Fibroblast of skin of right quadriceps (primary cell): ENCODE measurements at regions not wholly inside any gene's neighbourhood (a gene's known extent, or its start where the extent isn't known, plus 50 kb on each side); places are given as distances from the start of the nearest gene placed in this dataset.
A peak's percentile ranks its signal among the peaks of the same experiment; 100 is the strongest.

Source experiments
- DNase-seq: peaks from one replicate; pipeline ENCODE4 v3.0.0-alpha.2; 2013

DNA sequence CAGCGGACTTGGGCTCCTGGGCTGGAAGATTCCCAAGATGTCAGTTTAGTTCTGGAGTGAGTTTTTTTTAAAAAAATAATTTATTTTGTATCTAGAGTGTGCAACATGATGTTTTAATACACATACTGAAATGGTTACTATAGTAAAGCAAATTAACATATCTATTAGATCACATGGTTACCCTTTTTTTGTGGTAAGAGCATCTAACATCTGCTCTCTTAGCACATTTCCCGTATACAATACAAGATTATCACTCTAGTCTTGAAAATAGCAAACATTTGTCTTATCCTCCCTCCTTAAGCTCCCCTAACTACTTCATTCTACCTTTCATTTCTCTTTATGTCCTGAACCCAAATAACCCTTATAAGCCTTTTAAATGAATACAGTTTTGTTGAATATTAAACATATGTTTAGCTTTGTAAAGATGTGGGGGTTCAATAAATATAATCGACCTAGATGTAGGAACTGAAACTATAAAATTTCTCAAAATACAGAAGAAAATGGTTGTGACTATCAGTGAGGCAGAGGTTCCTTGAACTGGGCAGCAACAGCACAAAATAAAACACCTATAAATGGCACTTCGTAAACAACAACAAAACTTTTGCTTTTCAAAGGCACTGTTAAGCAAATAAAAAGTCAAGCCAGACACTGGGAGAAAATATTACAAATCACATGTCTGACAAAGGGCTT is 466.6 kb downstream of the FGF9 start:
- DNase-seq, result no peak

DNA sequence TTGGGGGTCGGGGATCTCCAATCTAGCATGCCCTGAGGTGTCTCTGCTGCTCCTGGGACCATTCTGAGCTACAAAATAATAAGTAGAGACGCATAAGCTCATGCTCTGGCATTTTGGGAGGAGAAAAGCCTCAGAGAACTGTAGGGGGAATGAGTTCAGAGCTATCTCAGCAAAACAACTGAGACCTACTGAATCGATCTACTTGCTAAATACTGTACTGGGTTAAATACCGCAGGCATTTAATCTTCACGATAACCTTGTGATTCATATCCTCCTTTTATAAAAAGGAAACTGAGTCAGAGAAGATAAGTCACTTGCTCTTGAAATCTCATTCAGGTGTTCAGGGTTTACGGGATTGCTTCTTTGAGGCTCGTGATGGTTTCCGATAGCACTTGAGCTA is 468.1 kb downstream of the FGF9 start:
- no peak for DNase-seq

DNA sequence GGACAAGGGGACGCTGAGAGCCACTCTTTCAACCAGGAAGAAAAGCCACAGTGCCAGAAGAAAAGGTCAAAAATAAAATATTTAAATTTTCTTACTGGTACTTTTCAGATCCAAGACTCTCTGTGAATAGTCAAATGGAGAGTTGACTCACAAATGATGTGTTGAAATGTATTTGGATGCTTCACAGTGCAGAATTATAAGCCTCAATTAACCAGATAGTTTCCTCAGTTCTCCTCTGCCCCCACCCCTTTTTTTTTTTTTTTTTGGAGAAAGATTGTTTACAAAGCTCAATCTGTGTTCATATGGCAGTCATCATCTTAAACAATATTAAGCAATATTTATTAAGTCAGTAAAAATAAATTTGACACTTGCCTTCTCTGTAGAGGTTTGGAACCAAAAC is 470.8 kb downstream of the FGF9 start:
- DNase-seq, result no peak

DNA sequence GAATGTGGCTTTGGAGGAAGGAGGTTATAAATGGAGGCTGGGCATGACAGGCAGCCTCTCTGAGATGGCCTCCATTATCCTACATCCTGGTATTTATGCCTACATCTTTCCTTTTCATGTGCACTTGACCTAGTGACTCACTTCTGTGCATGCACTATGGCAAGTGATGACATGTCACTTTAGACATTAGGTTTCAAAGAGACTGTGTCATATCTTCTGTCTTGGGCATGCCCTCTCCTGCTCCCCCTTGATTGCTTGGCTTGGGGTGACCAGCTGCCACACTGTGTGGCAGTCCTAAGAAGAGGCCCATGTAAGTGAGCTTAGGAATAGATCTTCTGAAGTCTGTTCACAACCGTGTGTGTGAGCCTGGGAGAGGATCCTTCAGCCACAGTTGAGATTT is 472.8 kb downstream of the FGF9 start:
- no peak for DNase-seq

DNA sequence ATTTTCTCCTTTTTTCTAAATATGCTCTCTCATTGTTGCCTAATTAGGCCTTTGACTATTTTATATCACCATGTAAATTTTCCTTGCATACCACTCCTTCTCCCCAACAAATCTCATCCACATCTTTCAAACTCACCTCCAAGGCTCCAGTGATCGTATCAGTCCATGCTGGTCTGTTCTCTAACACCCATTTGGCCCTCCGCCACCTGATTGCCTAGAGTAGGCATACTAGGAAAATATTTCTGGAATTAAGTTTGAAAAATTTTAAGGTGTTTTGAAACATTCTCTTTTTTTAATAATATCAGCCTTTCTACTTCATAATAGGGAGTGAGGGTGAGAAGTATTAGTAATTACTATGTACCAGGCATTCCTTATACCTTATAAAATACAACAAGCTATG is 473.9 kb downstream of the FGF9 start:
- no peak for DNase-seq

DNA sequence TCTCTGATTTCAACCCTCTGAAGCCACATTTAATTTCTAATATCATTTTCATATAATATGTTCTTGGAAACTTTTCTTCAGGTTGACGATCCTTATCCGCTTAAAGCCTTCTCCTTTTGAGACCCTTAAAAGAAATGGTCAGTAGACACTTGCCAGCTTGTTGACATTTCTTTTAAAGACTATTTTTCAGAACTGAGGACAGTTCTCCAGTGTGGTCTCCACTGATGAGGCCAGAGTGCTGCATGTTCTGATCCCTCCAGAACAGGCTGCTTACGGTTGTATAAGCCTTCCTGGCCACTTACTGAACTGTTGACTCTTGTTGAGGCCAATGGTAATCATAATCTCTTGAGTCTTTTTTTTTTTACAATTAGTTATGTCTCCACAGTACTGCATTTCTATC is 477.3 kb downstream of the FGF9 start:
- no peak for DNase-seq

DNA sequence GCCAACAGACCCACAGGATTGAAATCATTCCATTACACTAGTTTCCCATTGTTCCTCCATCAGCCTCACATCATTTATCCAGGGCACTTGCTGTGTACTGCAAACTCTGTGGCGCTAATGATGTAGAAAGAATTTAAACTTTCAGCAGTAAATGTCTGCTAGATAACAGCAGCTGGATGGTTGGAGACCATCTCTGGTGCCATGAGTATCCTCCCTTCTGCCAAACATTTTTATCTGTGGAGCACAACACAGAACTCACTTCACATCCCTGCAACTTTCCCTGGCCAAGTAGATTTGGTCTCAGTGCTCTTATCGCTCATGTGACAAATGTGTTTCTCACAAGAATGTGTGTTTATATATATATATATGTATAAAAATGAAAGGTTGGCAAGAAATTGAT is 481.9 kb downstream of the FGF9 start:
- DNase-seq, result no peak

DNA sequence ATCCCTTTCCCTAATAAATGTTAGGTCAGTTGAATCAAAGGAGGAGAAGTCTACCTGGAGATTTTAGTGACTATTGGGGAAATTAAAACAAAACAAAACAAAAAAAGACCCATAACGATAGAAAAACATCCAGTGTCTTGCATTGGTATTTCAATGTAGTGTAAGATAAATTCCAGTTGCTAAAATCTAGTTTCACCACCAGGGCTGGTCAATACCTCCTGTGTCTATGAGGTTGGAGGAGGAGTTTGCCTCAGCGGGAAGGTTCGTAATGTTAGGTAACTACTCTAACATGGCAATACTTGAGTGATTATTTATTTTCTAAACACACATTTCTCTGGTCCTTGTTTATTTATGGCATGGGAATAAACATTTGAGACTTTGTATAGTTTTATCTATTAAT is 483.2 kb downstream of the FGF9 start:
- no peak for DNase-seq

DNA sequence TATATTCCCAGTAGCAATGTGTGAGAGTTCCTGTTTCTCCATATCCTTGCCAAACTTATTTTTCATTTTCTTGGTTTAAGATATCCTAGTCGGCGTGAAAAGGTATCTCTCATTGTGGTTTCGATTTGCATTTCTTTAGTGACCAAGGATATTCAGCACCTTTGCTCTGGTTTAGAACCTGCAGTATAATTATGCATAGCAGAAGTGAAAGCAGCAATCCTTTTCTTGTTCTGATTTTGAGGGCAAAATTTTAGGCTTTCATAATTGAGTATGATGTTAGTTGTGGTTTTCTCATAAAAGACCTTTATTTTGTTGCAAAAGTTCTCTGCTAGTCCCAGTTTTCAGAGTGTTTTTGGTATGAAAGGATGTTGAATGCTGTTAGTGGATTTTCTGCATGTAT is 491.0 kb downstream of the FGF9 start:
- DNase-seq, result no peak

DNA sequence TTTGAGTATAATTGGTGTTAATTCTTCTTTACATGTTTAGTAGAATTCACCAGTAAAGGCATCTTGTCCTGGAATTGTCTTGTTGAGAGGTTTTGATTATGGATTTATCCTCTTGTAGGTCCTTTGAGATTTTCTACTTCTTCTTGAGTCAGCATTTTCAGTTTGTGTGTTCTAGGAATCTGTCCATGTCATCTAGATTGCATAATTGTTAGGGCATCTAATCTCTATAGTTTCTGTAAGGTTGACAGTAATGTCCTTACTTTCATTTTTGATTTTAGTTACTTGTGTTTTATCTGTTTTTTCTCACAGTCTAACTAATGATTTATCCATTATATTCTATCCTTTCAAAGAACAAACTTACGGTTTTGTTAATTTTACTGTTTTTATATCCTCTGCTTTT is 492.0 kb downstream of the FGF9 start:
- DNase-seq, result no peak

DNA sequence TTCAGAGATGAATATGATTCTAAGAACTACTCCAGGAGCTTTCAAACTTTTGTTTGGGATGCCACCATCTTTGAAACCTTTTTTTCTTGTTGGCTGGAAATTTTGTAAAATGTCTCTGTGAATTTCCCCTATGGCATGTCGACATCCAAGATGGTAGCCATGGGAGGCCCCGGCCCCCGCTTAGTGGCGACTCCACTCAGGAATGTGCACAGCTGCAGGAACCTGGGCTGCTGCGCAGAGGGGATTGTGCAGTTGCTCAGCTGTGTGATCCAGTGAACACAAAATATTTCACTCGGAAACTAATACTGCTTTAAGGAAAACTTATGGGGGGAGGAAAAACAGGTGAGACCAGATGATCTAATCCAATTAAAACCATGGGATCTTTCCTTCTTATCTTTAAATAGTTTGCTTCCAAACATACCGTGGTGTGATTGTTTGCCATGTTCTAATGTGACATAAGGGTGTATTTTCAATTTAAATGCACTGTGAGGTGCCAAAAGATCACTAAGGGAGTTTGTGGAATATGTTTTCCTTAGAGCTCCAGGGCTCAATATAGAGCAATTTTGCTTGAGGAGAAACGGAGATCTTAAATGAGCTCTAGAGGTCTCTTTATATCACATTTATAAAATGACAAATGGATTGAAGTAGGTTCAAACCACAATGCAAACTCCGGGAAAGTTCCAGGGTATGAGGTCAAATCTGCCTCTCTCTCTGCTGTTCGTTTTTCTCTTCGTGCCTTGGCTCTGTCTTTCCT is 497.7 kb downstream of the FGF9 start:
- DNase-seq, result no peak

DNA sequence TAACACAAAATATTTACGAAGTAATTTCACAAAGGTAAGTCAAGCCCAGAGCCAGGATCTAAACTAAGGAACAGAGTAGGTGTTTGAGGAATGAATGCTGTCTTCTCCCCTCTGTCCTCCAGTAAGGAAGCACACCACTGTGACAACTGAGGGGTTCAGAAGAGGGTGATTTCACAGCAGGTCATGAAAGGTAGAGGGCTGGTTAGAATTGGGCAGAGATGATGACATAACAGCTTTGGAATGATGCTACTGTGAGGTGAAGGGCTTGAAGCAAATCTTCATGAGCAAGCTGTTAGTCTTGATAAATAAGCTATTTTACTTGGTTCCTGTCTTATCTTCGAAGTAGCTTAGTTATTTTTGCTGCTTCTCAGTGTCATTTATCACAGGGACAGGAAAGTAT is 498.6 kb downstream of the FGF9 start:
- DNase-seq, result no peak

DNA sequence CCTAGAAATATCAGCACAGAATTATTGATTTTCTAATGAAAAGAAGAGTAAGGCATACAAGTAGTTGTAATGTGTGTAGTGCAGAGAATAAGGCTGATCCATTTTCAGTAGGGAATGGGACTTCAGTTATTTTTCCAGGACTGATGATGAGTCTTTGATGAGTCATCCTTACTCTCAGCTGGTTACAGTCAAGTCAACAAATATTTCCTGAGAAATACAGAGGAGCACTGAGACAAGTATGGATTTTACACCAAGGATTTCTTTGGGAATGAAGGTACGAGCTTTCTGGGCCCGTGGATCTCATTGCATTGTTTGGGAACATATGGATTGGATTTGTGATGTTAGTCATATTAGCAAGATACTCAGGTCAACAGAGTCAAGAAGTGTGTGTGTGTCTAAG is 502.7 kb downstream of the FGF9 start:
- DNase-seq, result peak; percentile 69

DNA sequence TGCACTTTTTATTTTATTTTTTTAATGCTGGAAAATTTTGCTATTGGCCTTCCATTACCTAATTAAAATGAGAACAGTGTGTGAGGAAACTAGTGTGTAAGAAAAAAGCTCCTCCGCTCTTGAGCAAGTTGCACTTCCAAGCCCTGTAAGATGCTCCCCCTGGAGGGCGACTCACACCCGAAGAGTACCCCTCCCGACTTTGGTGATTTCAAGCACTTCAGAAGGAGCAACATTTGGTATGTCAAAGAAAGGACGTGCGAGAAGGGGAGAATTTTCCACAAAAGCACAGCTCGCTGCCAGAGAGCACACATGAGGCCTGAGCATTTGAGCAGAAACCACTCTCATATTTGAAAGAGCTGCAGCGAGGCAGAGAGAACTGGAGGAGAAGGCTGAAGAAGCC is 504.4 kb downstream of the FGF9 start:
- no peak for DNase-seq

DNA sequence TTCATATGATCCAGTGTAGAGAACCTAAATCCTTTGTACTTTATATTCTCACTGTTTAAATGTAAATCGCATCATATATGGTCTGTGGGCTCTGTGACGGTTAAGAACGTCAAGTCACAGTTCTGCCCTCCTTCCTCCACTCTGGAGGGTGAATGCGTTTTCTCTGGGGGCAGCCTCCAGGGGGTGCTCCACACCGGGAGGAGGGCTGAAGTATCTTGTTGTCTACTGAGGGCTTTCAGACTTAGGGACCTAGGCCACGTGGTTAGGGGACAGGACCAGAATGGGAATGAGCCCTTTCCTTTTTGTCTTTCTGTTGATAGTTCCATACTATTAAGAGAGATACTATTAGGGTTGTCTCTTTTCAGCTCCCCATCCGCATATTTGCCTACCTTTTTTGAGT is 504.9 kb downstream of the FGF9 start:
- DNase-seq, result no peak

DNA sequence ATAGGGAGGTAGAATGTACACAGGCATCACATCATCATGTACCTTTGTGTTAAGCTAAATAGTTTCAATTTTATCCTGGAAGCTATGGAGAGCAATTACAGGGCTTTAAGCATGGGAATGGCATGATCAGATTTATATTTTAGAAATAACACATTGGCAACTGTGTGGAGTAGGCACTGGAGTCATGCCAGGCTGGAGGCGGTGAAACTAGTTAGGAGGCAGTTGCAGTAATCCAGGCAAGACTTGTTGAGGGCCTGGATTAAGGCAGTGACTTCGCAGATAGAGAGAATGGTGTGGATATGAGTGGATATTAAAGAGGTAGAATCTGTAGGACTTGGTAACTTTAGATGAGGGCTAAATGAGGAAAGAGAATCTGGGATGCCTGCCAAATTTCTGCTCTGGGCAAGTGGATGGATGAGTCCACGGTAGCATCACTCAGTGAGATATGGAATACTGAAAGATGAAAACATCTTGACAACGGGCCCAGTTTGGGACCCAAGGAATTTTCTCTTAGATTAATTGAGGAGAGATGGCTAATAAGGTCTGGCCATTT is 506.2 kb downstream of the FGF9 start:
- peak; percentile 2 for DNase-seq

DNA sequence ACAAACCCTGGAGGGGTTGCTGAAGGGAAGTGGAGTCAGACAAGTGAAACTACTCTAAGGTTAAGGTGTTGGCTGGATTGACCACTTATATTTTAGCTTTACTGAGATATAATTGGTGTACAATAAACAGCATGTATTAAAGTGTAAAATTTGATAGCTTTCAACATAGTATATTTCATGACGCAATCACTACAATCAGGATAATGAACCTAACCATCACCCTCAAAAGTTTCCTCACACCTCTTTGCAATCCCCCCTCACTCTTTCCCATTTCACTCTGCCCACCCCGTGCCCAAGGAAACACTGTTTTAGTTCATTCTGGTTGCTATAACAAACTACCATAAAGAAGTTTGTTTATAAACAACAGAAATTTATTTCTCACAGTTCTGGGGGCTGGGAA is 508.0 kb downstream of the FGF9 start:
- DNase-seq, result no peak

DNA sequence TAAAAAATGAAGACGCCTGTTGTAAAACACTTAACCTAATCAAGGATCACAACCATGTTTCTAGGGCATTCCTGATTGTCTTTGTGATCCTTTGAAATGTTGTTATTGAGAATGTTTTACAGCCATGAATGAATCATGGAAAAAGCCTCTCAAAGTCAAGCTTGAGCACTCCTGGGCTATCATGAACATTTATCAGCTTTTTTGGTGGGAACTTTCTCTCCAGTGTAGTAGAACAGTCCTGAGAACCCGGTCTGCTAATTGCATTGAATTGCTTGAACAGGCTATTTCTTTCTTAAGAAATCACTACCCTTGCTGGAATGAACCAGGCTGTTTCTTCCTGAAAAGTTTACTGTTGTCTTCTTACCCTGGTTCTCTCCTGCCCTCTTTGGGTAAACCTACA is 516.5 kb downstream of the FGF9 start:
- no peak for DNase-seq

DNA sequence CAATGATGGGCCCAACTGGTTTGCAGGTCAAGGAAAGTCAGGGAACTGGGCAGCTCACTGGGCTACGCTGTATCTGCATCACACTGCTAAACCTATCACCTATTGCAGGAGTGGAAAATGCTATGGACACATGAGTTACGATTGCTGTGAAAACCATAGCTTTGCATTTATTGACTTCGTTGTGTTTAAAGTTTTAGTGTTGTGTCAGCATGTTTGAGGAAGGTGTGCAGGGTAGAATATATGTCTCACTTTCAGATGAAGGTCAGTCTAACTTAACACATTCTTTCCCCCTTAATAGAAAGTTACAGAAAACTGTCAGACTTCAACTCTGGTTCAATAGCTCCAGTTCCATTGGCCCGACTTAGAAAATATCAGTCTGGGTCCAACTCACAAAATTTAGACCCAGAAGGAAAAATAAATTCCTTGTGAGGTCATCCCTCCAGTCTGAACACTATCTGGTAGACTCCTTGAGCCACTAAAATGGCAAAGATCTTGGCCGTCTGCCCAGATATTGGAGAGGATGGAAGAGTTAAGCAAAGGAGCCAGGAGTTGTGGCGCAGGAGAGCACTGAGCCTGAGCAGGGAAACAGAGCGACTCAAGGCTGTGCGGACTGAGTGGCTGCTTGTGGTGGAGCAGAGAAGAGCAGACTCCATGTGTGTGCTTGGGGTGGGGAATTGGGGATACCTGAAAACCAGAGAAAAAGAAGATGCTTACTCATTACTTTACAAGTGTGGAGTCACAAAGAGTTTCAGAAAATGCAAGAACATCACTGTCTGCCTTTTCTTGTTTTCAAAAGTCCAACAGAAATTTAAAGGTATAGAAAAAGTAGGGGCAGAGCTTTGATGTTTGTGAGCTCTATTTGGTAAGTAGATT is 518.5 kb downstream of the FGF9 start:
- no peak for DNase-seq

DNA sequence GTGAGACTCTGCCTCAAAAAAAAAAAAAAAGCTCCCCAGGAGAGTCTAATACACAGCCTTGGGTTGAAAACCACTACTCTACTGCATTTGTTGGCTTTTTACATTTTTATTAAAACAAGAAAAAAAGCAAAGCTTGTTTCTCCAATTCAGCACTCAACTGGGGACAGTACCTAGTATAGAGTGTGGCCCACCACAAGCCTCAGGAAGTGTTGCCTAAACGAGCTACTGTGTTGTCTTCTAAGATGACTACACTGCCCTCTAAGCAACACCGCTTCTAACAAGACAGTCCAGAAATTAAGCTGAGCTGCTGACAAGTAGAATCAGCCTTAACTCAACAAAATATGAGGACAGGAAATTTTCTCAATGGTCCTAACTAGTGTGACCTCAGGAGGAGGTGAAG is 522.2 kb downstream of the FGF9 start:
- DNase-seq, result no peak

DNA sequence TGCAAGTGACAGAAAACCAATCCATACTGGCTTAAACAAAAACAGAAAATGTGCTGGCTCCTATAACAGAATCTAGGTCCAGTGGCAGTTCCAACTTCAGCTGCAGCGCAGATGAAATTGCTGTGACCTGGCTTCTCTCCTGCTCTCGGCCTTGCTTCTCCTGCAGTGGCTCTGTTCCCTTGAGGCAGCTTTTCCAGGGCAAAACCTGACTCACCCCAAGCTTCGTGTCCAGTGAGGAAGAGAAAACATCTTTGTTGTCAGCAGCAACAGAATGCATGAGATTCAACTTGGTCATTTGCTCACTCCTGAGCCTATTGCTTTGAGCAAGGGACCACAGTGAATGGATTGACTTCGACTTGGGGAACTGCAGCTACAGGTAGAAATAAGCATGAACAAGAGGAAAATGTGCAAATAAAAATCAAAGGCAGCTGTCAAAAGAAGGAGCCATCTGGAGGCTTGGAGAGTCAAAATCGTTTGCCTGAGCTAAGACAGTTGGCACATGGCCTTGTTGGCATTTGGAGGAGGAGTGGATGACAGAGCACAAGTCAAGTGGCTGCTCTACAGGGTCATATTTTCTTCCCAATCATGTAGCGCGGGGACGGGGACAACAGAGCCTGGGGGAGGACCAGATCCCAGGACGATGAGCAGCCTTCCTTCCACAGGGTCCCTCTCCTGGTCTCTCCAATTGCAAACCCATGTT is 523.4 kb downstream of the FGF9 start:
- no peak for DNase-seq

DNA sequence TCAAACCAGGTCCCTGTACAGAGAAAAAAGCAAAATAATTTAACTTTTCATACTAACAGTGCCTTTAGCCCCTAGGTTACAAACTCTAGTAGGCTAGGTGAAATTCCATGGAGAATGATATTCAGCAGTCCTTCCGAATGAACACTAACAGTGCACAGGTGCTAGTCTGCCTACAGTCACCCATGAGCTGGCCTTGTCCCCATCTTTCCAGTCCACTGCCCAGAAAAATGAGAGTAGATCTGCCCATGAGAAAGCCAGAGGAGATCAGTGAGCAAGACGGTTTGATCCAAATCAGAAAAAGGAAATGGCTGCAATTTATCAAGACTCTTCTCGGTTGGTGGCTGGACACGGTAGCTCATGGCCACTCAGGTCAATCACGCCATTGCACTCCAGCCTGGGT is 524.9 kb downstream of the FGF9 start:
- no peak for DNase-seq

DNA sequence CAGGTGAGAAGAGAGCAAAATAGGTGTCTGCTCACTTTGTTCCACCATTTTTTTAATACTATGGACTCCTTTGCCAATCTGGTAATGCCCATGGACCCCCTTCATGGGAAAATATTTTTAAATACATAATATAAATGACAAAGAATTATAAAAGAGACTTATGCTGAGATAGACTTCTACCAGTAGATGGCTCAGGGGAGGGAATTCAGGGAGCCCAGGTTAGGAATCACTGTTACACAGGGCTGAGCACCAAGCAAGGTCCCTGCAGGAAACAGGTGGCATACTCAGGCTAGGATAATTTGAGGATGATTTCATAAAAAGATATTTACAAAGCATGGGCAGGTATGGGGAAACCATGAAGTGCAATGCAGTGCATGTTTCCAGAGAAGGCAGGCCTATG is 525.9 kb downstream of the FGF9 start:
- DNase-seq, result no peak
